Hepatic stellate cell (primary cell): ENCODE measurements at regions not wholly inside any gene's neighbourhood (a gene's known extent, or its start where the extent isn't known, plus 50 kb on each side); places are given as distances from the start of the nearest gene placed in this dataset.
"Not testable (repeated sequence)": the region's sequence is repeated elsewhere in the genome, so short reads cannot be mapped to it uniquely, and the experiment has no call there.

Experiments used
- DNase-seq: peaks from one replicate; pipeline ENCODE4 v3.0.0; 2011; ENCODE audit warnings: low spot score

- DNase-seq, result no peak
These were observed 112.2 kb upstream of the SLC6A11 start for GRCh38 chr3:10703875-10704274.

DNA sequence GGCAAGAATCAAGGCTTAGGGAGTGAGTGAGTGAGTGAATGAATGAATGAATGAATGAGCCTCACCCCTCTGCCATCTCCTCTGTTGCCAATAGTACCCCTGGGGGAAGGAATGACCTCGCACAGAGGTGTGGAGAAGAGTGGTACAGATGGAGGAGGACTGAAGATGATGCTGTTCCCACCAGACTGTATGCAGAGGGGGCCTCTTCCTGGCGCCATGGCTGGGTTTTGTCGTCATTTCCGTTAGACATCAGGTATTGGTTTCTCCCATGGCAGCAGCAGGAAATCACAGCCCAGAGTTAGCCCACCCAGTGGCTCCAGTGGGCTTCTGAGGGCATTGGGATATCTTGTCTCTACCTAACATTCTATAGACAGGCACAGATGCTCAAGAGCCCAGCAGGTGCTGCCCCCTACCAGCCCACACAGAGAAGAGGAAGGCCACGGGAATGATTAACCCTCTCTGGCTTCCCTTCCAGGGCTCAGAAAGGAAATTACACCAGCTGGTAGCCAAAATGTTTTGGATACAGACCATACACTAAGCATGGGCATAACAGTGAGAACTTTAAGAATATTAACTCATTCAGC, 109.8 kb upstream of the SLC6A11 start:
- no peak for DNase-seq

GRCh38 chr3:10706740-10707399, 109.2 kb upstream of the SLC6A11 start:
- no peak for DNase-seq

- no peak for DNase-seq
These were observed 108.4 kb upstream of the SLC6A11 start for GRCh38 chr3:10707400-10708215.

GRCh38 chr3:10708216-10708893, 107.7 kb upstream of the SLC6A11 start:
- DNase-seq, result no peak

GRCh38 chr3:10709110-10709781, 106.8 kb upstream of the SLC6A11 start:
- no peak for DNase-seq

DNA sequence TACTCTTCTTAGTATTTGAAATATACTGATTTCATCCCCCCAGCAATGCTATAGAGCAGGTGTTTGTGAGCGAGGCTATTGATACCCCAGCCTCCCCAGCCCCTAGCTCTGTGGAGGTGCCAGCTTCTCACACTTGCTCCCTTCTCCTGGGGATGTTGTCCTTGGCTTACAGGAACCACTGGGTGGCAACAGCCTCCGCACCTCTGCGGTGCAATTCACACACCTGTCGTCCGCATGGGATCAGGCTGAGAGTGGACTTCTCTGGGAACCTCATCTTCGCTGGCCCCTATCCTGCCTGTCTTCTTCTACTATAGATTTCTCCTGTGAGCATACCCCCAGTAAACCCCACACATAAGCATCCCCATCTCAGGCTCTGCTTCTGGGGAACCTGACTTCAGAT, 103.9 kb upstream of the SLC6A11 start:
- no peak for DNase-seq

GRCh38 chr3:10713656-10714055, 102.4 kb upstream of the SLC6A11 start:
- no peak for DNase-seq

DNA sequence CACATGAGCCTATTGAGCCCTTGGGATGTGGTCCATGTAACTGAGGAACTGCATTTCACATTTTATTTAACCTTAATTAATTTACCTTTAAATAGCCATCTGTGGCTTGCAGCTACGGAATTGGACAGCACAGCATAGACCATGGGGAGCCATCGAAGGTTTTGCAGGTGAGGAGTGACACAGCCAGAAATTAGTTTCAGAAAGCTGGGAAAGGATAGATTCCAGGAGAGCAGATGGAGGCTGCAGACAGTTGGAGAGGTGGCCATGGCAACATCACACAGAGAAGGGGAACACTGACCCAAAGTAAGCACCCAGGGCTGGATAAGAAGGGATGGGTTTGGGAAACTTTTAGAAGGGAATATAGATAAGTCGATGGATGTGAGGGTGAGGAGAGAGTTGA, 100.1 kb upstream of the SLC6A11 start:
- DNase-seq, result no peak

GRCh38 chr3:10716964-10717363, 99.1 kb upstream of the SLC6A11 start:
- no peak for DNase-seq

GRCh38 chr3:10717756-10718155, 98.3 kb upstream of the SLC6A11 start:
- DNase-seq, result no peak

- DNase-seq, result no peak
These were observed 94.9 kb upstream of the SLC6A11 start for GRCh38 chr3:10721101-10721500.

DNA sequence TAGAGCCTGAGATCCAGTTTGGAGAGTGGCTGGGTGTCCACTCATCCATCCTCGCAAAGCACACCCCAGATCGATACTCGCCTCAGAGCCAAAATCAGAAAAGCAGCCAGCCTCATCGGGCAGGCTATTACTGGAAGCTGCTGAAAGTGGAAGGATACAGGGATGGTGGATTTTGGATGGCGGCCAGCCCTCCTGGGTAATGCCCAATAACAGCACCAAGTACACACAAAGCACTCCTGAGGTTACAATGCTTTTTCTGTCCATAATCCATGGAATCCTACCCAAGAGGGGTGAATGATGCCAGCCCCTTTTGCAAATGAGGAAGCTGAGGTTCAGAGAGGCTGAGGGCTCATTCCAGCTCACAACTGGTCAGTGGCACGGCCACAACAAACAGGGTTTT, 93.1 kb upstream of the SLC6A11 start:
- no peak for DNase-seq

DNA sequence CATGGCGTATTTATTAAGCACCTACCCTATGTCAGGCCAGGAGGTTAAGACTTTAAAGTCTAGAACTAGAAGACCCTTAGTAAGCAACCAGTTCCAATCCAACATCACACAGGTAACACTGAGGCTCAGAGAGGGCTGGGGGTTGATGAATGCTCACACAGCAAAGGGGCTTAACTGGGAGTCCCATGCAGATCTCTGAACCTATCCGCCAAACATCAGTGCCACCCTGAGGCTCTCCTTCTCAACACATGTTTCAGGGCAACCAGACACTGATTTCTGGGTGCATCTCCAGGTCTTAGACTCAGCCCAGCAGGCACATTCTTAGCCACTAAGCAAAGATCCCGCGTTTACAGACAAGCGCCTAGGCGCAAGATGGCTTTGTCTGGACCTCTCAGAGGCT, 92.0 kb upstream of the SLC6A11 start:
- no peak for DNase-seq

DNA sequence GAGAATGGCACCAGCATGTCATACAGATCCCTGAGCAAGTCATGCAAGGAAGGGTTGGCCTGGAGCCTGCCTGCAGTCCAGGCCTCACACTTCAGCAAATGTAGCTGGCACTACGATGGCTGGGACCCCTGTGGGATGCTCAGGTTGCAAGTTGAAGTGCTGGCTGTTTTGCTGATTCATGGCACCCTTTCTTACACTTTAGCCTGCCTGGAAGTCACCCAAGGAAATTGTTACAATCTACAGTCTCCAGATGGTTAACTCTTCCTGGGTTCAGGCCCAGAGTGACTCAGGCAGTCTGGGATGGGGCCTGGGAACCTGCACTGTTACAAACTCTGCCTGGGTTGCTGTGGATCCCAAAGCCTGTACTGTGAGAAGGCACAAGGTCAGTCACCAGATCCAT, 91.0 kb upstream of the SLC6A11 start:
- no peak for DNase-seq

DNA sequence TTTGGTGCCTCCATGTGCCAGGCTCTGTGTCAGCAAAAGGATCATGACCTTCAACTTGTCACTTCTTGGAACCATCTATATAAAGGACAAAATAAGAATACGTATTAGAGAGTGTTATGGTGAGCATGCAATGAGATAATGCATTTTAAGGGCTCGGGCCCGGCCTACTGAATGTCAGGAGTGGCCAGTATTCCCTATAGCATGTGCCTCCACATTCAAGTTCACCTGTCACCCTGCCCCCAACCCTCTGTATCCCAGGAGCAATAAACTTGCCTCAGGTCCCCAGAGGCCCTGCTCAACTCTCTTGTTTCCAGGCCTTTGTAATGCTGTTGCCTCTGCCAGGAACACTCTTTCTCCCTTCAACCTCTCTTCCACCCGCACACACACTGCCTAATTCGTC, 90.2 kb upstream of the SLC6A11 start:
- DNase-seq, result no peak

DNA sequence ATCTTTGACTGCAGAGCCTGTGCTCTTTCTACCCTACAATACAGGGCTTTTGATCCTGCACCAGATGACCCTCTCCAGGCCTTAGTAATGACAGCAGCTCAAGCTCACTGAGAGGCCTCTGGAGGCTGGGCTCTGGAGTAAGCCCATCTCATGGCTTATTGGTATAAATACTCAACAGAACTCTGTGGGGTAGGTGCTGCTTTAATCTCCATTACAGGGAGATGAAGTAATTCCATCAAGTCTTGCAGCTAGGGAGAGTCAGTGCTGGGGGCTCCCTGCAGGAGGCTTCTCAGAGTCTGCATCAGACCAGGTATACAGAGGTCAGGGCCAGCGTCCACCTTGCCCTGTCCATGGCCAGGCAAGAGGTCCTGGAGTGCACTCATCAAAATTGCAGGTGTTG, 89.2 kb upstream of the SLC6A11 start:
- DNase-seq, result no peak

- DNase-seq, result no peak
These were observed 86.6 kb upstream of the SLC6A11 start for GRCh38 chr3:10729439-10729838.

DNA sequence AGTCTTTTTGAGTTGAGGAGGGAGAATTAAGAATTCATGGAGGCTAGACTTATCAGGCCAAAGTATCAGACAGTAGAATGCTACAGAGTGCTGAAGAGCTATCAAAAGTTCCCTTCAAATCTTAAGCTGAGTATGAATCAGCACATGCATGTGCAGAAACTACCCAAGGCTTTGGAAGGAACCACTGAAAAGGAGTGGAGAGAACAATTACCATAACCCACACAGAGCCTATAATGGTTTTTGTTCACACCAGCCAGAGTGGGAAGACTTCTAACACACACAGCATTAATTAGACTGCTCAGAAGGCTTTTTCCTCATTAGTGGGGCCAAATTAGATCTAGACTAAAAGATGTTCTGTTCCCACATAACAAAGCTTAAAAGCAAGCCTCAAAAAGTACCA, 83.7 kb upstream of the SLC6A11 start:
- no peak for DNase-seq

DNA sequence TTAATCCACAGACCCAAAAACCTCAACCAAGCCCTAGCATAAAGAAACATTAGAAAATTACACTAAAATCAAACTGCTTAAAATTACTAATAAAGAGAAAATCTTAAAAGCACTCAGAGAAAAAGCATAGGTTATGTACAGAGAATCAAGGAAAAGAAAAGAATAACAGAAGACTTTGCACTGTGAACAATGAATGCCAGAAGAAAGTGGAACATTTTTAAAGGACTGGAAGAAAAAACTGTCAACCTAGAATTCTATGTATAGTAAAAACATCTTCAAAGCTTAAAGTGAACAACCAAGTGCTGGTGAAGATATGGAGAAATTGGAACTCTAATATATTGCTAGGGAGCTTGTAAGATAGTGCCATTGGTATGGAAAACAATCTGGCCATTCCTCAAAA, 82.7 kb upstream of the SLC6A11 start:
- DNase-seq, result no peak

- DNase-seq, result not testable (repeated sequence)
These were observed 79.6 kb upstream of the SLC6A11 start for GRCh38 chr3:10736444-10736843.

GRCh38 chr3:10737785-10738184, 78.2 kb upstream of the SLC6A11 start:
- no peak for DNase-seq
